ENCODE measurements at regions not wholly inside any gene's neighbourhood (a gene's known extent, or its start where the extent isn't known, plus 50 kb on each side); places are given as distances from the start of the nearest gene placed in this dataset.

- TF ChIP-seq EZH2 (IDR thresholded peaks at IDR 0.05) (no peak), POLR2AphosphoS5 (IDR thresholded peaks at IDR 0.05; ENCODE audit: borderline replicate concordance, low read depth, low read length) (no peak)
Observed at GRCh38 chr11:109229682-109230081, 192.3 kb upstream of the C11orf87 start.

All from SK-N-MC (cell line).